Myocyte (in vitro differentiated cells): ENCODE measurements at regions not wholly inside any gene's neighbourhood (a gene's known extent, or its start where the extent isn't known, plus 50 kb on each side); places are given as distances from the start of the nearest gene placed in this dataset.

ENCODE experiments used
- DNase-seq: peaks from one replicate; pipeline ENCODE4 v3.0.0-alpha.2; 2012; ENCODE audit warnings: low read depth

GRCh38 chr9:85213650-85214607 lies 527.8 kb downstream of the AGTPBP1 start:
- DNase-seq, result no peak

GRCh38 chr9:85212887-85213286 lies 528.9 kb downstream of the AGTPBP1 start:
- no peak for DNase-seq

- no peak for DNase-seq
Observed at GRCh38 chr9:85212209-85212608, 529.5 kb downstream of the AGTPBP1 start.

GRCh38 chr9:85208666-85209065 lies 533.1 kb downstream of the AGTPBP1 start:
- DNase-seq, result no peak

GRCh38 chr9:85204176-85204575 lies 534.6 kb downstream of the NTRK2 start:
- no peak for DNase-seq

GRCh38 chr9:85202596-85202995 lies 533.1 kb downstream of the NTRK2 start:
- no peak for DNase-seq

GRCh38 chr9:85200726-85201404 lies 531.3 kb downstream of the NTRK2 start:
- no peak for DNase-seq

- no peak for DNase-seq
Observed at GRCh38 chr9:85199866-85200495, 530.5 kb downstream of the NTRK2 start.

GRCh38 chr9:85192750-85193149 lies 523.2 kb downstream of the NTRK2 start:
- DNase-seq, result no peak

GRCh38 chr9:85186218-85186585 lies 516.7 kb downstream of the NTRK2 start:
- DNase-seq, result no peak

GRCh38 chr9:85185486-85186217 lies 516.1 kb downstream of the NTRK2 start:
- no peak for DNase-seq

- no peak for DNase-seq
Observed at GRCh38 chr9:85182383-85182782, 512.9 kb downstream of the NTRK2 start.

GRCh38 chr9:85178474-85178873 lies 508.9 kb downstream of the NTRK2 start:
- no peak for DNase-seq

- no peak for DNase-seq
Observed at GRCh38 chr9:85173967-85174366, 504.4 kb downstream of the NTRK2 start.

GRCh38 chr9:85172001-85172978 lies 502.8 kb downstream of the NTRK2 start:
- DNase-seq, result no peak

GRCh38 chr9:85171163-85171562 lies 501.6 kb downstream of the NTRK2 start:
- DNase-seq, result no peak

GRCh38 chr9:85168412-85168811 lies 498.9 kb downstream of the NTRK2 start:
- DNase-seq, result no peak

GRCh38 chr9:85167146-85167545 lies 497.6 kb downstream of the NTRK2 start:
- DNase-seq, result no peak

GRCh38 chr9:85163825-85164224 lies 494.3 kb downstream of the NTRK2 start:
- no peak for DNase-seq

GRCh38 chr9:85163415-85163814 lies 493.9 kb downstream of the NTRK2 start:
- no peak for DNase-seq
